GM23248 (cell line): ENCODE measurements at regions not wholly inside any gene's neighbourhood (a gene's known extent, or its start where the extent isn't known, plus 50 kb on each side); places are given as distances from the start of the nearest gene placed in this dataset.

Experiments
- EZH2 ChIP-seq: fragments of 200-600 bp; sonication (generic); IDR thresholded peaks from 2 replicates; pipeline ENCODE4 v1.6.1; 2018; ENCODE audit warnings: antibody characterized with exemption, mild to moderate bottlenecking; ENCODE audit not compliant: insufficient read depth, poor library complexity, severe bottlenecking
- EZH2phosphoT487 ChIP-seq: fragments of 200-600 bp; sonication (generic); IDR thresholded peaks from 2 replicates; pipeline ENCODE4 v1.6.1; 2018; ENCODE audit warnings: antibody characterized with exemption, moderate library complexity, mild to moderate bottlenecking, low read depth; ENCODE audit not compliant: insufficient read depth

GRCh38 chr1:103230061-103230460, 121.7 kb upstream of the COL11A1 start:
- TF ChIP-seq EZH2, result no peak
- no peak for TF ChIP-seq EZH2phosphoT487
